SKM-1 treated with dmso at 0.1 percent for 144 hours (cell line): ENCODE measurements at regions not wholly inside any gene's neighbourhood (a gene's known extent, or its start where the extent isn't known, plus 50 kb on each side); places are given as distances from the start of the nearest gene placed in this dataset.
A peak's percentile ranks its signal among the peaks of the same experiment; 100 is the strongest.

ENCODE experiments used
- DNase-seq: peaks from one replicate; lab custom pipeline; 2025; ENCODE audit not compliant: unreplicated experiment; lab: John Stamatoyannopoulos, UW

GRCh38 chr12:46131732-46132469 lies 136.9 kb downstream of the SLC38A1 start:
- DNase-seq, result no peak

DNA sequence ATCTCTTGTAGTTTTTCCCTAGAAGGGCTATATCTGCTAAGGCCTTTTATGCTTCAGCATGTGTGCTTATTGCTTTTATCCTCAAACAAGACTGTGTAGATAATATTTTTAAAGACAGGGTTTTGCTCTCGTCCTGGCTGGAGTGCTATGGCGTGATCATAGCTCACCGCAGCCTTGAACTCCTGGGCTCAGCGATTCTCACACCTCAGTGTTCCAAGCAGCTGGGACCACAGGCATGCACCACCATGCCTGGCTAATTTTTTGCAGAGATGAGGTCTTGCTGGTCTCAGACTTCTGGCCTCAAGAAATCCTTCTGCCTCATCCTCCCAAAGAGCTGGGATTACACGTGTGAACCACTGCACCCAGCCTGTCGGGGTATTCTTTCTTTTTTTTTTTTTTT lies 137.3 kb upstream of the SCAF11 start:
- DNase-seq, result no peak

- DNase-seq, result no peak
These were observed 135.8 kb upstream of the SCAF11 start for GRCh38 chr12:46126050-46126727.

- peak; percentile 23 for DNase-seq
These were observed 134.7 kb upstream of the SCAF11 start for GRCh38 chr12:46124848-46125619.

GRCh38 chr12:46124132-46124847 lies 133.9 kb upstream of the SCAF11 start:
- no peak for DNase-seq

GRCh38 chr12:46112364-46112763 lies 122.0 kb upstream of the SCAF11 start:
- DNase-seq, result no peak

GRCh38 chr12:46111715-46112114 lies 121.3 kb upstream of the SCAF11 start:
- no peak for DNase-seq

DNA sequence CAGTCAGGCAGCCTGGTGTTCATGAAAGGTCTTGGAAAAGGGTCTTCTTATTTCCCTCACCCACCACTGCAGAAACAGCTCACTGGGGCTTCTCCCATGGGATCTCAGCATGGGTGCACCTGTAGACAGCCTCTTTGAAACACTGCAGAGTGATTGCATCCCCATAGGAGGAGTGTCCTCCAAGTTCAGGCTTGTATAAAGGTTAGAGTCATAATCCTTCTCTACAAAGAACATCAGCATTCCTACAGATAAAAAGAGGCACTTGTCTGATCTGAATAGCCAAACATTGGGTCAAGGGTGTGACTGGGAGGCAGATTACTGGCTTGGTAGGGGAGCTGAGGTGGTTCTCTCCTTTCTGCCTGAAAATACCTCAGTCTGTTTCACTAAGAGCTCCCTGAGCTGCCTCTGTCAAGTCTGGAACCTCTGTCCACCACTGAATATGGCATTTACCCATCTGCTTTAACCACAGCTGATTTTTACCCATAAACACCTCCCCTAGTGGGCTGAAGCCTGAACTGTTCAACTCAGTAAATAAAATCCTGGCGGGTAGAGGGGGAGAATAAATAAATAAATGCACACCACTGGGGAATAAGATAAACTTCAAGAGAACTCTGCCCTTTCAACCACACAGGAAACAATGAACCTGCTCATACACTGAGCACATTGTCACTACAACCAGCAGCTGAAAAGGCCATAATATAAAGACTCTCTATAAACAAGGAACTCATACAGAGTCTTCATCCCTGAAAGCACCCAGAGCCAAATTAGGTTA lies 120.7 kb upstream of the SCAF11 start:
- no peak for DNase-seq

- no peak for DNase-seq
These were observed 119.8 kb upstream of the SCAF11 start for GRCh38 chr12:46110223-46110611.

- no peak for DNase-seq
These were observed 119.2 kb upstream of the SCAF11 start for GRCh38 chr12:46109343-46110222.

DNA sequence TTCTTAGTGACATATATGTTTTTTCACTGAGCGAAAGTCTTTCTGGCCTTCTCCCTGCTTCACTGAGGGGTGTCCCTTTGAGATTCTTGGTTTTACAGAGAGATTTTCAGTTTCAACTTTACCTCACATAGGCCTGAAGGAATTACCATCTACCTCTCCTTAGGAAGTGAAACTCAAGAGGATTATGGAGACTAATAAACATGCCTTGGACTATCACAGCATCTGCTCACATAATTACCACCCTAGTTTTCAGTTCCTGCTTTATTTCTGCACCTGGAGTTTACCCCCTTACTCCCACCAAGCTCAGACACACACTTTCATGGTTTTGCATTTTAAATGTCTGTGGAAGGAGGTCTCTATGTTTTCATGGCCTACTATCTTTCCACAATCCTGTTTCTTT lies 118.3 kb upstream of the SCAF11 start:
- DNase-seq, result no peak

DNA sequence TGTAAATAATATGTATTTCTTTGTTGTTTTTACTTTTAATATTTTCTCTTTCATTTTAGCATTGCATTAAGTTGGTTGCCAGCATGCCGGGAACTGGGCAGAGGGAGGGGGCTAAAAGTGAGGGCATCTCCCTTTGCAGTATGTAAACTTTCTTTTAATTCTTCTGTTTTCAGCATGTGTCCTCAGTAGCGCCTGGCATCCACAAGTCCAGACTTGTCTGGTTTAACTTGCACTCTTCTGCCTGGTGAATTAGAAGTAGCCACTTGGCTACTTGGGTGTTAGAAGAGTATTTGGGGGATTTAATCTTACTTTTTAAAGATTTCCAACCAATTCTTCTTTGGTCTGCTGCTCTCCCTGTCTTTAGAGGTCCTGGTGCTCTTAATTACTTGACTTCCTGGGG lies 117.2 kb upstream of the SCAF11 start:
- no peak for DNase-seq

GRCh38 chr12:46105735-46106134 lies 115.4 kb upstream of the SCAF11 start:
- DNase-seq, result no peak

DNA sequence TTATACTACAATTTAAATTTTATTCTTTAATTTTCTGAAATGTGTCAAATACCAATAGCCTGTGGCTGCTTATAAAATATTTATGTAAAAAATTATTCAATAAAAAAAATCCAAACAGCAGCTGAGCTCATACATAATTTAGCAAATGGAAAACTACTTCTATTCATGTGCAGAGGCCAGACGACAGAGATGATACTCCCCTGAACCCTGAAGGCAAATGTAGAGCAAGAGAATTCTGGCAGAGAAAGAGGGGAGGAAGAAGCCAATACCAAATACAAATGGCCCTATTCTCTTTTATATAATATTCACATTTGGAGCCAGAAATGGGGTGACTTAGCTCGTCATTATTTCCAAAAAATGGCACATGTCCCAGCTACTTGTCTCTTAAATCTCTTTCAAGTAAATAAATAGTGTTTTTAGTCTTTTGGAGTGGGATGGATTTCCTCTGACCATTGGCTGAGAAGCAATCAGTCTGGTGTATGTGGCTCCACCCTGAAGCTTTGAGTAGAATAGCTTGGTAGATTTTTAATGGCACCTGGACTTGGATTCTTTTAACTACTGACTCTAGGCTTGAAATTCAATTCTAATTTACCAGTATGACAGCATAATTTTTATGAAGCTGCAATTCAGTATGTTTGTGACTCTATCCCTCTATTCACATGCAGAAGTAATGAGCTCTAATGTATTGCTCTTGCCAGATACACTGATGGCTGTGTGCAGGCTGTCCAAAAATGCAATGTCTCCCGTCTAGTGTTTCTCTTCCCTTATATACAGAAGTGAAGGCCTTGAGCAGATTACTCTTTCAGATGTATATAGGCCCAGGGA lies 113.4 kb upstream of the SCAF11 start:
- no peak for DNase-seq

DNA sequence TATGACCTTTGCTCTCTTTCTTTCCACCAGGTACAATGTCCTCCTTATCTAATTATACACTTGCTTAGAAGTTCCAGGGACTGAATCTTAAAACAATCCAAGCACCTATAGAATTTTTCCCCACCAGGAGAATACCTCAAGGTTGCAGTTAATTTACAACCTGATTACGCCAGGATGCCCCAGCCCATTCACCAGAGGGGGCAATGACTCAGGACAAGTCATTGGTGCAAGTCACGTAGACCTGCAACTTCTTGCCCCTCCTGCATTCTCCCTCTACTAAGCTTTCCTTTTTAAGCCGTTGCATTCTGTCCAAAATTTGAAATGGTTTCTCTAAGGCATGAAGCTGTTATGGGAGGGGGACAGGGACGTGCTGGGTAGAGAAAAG lies 111.1 kb upstream of the SCAF11 start:
- DNase-seq, result no peak

- DNase-seq, result no peak
These were observed 110.4 kb upstream of the SCAF11 start for GRCh38 chr12:46100551-46101484.

DNA sequence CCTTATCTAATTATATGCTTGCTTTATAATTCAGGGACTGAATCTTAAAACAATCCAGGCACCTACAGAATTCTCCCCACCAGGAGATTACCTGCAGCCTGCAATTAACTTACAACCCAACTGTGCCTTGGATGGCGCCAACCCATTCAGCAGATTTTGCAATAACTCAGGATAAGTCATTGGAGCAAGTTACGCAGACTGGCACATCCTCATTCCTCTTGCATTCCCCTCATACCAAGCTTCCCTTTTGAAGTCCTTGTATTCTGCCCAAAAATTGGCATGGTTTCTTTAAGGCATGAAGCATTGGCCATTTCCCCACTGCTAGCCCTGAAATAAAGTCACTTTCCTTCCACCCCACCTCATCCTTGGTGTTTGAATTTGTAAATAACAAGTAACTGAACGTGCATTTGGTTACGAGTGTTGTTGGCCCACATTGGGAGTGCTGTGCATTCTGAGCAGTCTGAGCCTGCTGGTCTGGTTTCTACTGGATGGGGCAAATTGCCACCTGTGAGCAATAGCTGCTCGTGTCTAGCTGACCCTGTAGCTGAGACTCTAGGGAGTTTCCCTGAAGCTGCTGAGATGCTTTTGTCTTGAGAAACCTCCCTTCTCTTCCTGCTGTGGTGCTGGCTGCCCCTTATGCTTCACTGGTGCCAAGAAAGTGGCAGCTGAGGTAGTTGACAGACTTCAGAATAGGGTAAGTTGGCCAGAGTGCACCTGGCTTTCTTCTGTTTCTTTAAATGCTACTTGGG lies 99.2 kb upstream of the SCAF11 start:
- DNase-seq, result no peak
